ENCODE measurements at regions not wholly inside any gene's neighbourhood (a gene's known extent, or its start where the extent isn't known, plus 50 kb on each side); places are given as distances from the start of the nearest gene placed in this dataset.
"Not testable (repeated sequence)": the region's sequence is repeated elsewhere in the genome, so short reads cannot be mapped to it uniquely, and the experiment has no call there.

DNA sequence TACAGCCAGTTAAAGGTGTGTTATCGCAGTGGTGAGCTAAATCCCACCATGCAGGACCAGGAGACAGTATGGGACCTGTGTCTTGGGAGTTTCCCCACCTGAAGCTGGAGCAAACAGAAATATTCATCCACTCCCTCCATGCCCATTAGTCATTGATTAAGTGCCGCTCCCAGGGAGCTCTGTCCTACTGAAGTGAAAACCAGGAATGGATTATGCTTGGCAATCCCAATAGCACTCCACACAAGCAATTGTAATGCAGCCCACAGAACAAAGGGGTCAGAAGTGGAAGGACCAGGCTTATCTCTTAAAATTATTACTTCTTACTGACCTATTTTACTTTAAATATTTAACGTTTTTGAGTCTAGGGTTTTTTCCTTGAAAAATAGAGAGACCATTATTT, 1005.4 kb downstream of the ADGRL2 start:
- no peak for ATAC-seq
- DNase-seq, result no peak
- intact Hi-C loops (cut with micrococcal nuclease), result no loop called here

DNA sequence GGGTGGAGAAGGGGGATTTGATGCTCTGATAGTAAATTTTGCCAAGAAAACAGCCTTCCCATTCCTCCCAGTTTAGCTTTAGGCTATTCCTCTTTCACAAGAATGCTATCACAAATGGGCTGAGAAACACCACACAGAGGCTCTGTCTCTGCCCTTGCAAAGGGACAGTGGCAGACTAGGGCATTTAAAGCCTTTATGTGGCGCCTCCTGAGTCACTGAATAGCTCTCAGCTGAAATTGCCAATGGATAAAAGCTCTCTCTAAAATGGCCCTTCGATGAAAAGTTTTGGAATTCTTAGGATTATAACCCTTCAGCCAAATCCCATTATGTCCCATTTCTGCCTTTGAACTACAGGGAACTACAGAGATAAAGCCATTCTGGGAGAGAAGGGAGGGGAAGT, 1000.4 kb downstream of the ADGRL2 start:
- DNase-seq (no peak), ATAC-seq (no peak)
- intact Hi-C loops (cut with micrococcal nuclease), result no loop called here

DNA sequence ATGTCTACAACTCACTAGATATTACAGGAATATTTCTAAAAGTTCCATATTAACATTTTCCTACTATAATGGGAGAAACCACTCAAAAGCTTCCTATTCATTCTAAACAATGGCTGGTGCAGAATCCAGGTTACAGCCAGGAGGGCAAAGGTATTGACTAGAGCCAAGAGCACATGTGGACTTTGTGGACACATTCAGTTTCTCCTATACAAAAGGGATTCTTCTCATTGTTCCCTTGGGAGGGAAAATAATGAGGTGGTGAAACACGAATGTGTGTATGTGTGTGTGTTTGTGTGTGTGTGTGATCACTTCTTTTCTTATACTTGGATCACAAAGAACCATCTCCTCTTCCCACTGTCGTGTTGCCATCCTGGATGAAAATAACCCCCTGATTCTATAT, 1000.0 kb downstream of the ADGRL2 start:
- intact Hi-C loops (cut with micrococcal nuclease), result no loop called here
- DNase-seq (no peak), ATAC-seq (no peak)

DNA sequence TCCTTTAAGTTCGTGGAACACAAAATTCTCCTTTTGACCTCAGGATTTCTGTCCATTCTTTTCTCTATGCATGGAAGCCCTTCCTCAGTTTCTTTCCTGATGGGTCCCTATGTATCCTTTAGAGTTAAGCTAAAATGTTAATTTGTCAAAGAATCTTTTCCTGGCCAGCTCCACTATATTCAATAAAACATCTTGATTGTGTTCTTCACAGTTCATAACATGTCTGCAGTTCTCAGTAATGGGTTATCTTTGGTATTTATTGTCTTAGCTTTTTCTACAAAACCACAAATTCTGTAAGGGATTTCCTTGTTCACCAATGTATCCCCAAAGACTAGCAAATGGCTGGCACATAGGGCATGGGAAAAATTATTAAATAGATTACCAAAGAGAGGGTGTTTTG, 998.5 kb downstream of the ADGRL2 start:
- ATAC-seq (no peak), DNase-seq (no peak)
- intact Hi-C loops (cut with micrococcal nuclease), result no loop called here

DNA sequence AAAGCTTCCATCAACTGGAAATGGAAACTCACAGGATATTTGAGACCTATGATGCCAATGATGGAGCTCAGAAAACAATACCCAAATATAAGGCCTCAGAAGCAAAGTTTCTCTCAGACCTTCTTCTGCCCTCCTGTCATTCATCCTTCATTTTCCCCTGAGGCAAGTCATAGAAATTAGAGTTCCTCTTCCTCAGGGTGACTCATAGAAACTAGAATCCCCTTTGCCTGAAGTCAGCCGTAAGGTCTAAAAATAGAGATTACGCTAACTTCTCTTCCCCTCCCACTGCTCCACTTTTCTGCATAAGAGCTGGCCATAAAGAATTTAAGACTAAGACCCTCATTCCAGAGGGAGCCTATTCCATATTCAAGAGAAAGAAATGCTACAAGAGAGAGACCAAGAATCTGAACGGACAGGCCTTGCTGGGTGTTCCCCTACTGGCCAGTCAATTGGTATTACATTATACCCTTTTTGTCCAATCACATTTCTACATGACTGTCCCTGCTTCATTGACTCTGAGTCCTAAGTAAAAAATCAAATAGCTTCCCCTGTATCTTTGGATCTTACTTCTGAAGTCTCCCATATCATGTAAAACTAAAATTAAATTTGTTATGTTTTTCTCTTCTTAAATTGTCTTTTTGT, 994.9 kb downstream of the ADGRL2 start:
- ATAC-seq, result no peak
- intact Hi-C loops (cut with micrococcal nuclease), result no loop called here
- DNase-seq, result no peak

DNA sequence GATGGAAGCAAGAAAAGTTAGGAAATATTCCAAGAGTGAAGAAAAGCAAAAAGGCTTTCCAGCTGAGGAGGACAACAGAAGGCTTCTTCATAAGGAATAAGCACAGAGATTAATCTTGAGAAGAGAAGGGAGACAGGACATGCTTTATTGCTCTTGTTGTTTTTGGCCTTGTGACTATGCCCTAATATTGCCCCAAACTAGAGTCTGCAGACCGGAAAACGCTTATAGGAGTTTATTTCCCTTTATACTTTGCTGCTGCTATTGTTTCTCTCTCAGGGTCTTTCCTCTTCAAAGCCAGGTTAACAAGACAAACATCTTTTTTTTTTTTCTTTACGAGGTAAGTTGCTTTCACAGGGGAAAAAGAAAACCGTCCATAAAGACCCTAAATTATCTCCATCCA, 991.4 kb downstream of the ADGRL2 start:
- intact Hi-C loops (cut with micrococcal nuclease), result no loop called here
- no peak for ATAC-seq
- no peak for DNase-seq

DNA sequence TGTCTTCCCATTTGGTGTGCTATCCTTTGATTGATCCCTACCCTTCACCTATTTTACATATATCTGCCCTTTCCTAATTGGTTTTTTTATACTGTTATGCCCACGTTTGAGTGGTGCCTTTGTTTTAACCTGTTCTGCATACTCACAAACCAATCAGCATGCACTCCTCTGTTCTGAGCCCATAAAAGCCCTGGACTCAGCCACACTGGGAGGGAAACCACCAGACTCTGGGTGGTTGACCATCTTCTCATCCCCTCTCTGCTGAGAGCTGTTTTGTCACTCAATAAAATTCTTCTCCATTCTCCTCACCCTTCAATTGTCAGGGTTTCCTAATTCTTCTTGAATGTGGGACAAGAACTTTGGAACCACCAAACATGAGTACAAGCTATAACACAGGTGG, 989.8 kb downstream of the ADGRL2 start:
- ATAC-seq, result no peak
- DNase-seq, result no peak
- intact Hi-C loops (cut with micrococcal nuclease), result no loop called here

DNA sequence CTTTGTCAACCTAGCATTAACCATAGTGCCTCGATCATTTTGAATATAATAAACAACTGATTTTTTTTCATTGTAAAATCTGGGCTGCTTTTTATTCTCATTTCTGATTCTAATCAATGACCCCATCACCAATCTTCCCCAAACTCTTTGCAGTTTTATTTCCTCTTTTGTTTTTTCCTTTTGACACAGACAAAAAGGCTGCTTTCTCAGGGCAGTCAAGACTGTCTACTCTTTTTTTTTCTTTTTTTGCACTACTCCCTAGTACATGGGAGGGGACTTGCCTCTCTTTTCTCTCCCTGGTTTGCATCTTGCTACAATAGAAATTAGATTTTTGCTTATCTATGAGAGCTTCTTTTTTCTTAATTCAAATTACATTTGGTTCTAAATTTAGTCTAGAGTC, 987.9 kb downstream of the ADGRL2 start:
- intact Hi-C loops (cut with micrococcal nuclease), result no loop called here
- no peak for ATAC-seq
- no peak for DNase-seq

DNA sequence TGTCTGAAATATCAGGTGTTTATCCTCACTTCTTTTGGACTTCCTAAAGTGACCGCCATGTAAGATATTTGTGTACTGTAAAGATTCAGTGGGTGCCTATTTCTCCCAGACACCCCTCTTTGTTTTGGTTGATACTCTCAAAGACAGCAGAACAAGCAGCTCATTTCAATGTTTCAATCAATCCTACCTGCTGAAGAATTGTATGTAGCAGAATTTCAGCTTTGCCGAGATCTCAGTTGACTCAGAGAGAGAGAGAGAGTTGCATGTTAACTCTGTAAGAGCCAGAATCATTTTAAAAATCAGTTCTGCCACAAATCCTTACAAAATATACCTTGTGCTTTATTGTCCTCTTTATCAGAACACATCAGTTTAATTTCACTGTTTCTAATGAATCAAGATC, 987.3 kb downstream of the ADGRL2 start:
- intact Hi-C loops (cut with micrococcal nuclease), result no loop called here
- DNase-seq (no peak), ATAC-seq (no peak)

DNA sequence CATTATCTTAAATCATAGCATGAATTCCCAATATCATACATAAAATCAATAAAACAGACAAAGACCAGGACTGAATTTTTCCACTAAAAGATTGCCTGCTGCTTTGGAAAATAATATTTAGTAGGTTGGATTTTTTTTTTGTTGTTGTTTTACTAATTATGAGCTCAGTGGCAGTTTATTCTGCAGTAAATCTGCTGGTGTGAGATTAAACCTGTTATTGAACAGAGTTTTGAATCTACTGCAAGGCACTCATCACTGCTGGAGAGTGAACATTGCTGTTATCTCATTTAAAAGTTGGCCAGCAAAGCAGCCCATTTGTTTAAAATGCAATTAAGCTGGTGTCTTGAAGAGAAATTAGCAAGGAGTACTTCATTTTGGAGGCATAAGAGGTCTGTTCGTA, 986.1 kb downstream of the ADGRL2 start:
- DNase-seq (no peak), ATAC-seq (no peak)
- intact Hi-C loops (cut with micrococcal nuclease), result no loop called here

DNA sequence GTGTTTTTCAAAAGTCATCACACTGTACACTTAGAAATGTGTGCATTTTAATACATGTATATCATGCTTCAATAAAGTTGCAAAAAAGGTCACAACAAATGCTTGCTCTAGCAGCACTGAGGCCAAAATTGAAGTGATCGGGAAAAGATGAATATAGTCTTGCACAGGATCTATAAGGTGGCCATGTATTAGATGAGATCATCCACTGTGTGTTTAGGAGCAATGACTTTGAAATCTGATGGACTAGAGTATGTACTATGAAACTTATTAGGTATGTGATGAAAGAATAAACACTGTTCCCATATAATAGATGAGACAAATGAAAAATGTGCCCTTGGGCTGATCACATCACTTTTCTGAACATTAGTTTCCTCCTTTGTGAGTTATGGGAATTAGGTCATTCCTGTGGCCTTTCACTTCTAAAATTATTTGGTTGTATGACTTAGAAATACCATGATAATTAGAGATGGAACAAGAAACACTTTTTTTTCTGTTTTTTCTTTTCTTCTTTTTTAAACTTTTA, 984.6 kb downstream of the ADGRL2 start:
- ATAC-seq, result no peak
- intact Hi-C loops (cut with micrococcal nuclease), result no loop called here

DNA sequence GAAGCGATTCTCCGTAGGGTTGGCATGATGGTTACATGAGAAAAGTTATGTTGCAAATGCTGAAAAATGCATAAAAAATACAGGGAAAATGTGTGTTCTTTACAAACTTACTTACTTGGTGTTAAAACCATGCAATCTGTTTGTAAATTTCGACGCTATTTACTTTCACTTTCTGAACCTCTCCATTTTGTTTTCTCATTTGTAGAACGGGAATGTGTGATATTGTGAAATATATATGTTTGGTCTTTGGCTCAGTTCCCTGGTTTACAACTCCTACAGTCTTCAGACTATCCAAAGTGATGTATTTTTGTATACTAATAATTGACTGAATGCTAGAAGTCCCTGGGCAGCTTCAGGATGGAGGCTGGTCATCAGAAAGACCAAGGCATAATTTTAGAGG, 982.3 kb downstream of the ADGRL2 start:
- ATAC-seq (no peak), DNase-seq (no peak)
- intact Hi-C loops (cut with micrococcal nuclease), result no loop called here

More for the DNA sequence above, 984.6 kb downstream of the ADGRL2 start:
- DNase-seq, result no peak

DNA sequence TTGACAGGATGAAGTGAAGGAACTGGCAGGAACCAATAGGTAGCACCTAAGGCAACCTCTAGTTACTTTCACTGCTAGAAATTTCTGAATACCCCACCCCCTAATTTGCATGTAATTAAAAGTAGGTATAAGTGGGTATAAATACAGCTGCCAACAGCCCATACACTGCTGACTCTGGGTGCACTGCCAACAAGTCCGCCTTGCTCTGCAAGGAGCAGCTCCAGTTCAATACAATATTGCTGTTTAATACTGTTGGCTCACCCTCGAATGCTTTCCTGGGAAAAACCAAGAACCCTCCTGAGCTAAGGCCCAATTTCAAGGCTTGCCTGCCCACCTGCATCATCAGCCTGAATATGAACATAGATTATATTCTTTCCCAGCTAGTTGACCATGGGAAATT, 981.9 kb downstream of the ADGRL2 start:
- ATAC-seq (no peak), DNase-seq (no peak)
- intact Hi-C loops (cut with micrococcal nuclease), result no loop called here

DNA sequence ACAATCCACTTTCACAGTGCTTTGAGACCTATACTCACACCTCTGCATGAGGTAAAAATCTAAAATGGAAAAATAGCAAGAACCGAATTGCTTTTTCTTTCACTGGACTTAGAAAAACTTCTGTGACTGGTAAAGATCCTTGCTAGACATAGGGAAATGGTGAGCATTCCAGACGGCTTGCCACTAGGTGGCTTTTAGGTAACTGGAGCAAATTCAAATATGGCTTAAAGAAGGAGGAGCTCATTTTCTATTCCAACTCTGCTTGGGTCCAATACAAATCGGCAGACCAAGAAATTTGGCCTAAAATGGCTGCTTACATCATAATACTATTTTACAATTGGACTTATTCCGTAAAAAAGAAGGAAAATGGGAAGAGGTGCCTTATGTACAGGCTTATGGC, 977.9 kb downstream of the ADGRL2 start:
- no peak for ATAC-seq
- no peak for DNase-seq
- intact Hi-C loops (cut with micrococcal nuclease), result no loop called here

DNA sequence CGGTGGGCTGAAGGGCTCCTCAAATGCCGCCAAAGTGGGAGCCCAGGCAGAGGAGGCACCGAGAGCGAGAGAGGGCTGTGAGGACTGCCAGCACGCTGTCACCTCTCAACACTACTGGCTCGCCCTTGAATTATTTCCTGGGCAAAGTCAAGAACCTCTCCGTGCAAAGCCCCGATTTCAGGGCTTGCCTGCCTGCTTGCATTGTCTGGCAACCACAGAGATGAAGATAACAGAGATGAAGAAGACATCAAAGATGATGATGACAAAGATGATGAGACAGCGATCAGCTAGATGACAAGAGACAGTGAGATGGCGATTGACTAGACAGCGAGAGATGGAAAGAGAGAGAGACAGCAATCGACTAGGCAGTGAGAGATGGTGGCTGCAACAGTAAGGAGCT, 976.5 kb downstream of the ADGRL2 start:
- intact Hi-C loops (cut with micrococcal nuclease), result no loop called here
- no peak for DNase-seq
- no peak for ATAC-seq

DNA sequence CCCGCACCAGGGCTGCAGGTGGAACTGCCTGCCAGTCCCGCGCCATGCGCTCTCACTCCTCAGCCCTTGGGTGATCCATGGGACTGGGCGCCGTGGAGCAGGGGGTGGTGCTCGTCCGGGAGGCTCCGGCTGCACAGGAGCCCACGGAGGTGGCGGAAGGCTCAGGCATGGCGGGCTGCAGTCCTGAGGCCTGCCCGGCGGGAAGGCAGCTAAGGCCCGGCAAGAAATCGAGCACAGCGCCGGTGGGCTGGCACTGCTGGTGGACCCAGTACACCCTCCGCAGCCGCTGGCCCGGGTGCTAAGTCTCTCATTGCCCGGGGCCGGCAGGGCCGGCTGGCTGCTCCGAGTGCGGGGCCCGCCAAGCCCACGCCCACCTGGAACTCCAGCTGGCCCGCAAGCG, 976.0 kb downstream of the ADGRL2 start:
- intact Hi-C loops (cut with micrococcal nuclease); ATAC-seq; DNase-seq: not testable (repeated sequence)

DNA sequence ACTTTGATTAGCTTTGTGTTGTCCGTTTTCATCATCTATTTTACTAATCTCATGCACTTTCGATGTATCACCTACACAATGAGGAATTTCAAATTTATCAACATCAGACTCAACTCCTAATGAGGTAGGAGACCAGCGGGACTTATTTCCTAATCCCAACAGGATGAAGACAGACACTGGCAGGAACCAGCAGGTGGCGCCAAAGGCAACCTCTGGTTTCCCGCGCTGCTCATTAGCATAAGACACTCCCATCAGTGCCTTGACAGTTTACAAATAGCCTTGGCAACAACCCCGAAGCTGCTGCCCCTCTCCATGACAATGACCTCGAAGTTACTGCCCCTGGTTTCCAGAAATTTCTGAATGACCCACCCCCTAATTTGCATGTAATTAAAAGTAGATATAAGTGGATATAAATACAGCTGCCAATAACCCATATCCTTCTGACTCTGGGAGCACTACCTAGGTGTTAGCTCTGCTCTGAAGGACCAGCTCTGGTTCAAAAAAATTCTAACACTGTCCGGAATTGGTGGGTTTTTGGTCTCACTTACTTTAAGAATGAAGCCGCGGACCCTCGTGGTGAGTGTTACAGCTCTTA, 974.8 kb downstream of the ADGRL2 start:
- ATAC-seq, result no peak
- DNase-seq, result peak; percentile 32
- intact Hi-C loops (cut with micrococcal nuclease), result no loop called here

DNA sequence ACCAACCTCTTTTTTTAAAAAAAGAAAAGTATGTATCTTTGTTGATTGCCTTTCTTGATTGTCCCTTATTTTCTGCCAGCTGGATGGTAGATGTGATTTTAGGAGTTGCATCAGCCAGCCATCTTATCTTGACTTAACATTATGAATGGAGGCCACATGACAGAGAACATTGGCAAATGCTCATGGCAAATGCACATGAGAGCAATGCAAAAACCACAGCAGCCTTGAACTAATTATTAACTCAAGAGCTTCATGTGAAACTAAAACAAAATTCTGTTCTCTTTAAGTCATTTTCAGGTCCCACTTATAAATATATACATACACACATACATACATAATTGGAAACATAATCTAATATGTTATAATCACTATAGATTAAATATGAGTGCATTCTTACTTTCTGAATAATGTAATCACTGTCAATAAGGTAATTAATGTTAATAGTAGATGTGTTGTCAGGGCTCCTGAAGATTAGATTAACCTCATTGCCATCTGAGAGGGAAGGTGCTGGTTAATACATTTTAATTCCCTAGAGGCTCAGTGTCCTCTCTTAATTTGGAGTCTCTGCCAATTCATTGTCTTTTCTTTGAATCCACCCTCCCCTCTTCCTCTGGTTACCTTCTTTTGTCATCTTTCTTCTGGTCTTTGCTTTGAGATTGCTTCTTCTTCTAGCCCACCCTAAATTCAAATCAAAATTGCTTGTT, 962.2 kb downstream of the ADGRL2 start:
- no peak for DNase-seq
- intact Hi-C loops (cut with micrococcal nuclease), result no loop called here
- ATAC-seq, result no peak

DNA sequence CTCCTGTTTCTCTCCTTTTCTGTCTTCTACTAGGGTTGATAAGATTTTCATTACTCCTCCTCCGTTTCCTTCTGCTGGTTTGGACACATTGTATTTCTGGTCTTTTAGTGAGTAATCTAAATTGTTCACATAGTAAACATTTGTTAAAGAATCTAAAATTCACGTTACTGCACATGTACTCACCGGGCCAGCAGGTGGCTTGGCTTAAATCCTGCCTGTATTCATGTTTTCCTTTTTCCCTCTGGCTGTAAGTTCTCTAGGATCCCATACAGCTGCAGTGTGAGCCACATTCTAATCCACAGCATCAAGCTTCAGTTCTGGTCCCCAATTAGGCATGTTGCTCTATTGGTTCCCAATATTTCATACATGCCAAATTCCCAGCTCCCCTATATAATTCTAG, 958.3 kb downstream of the ADGRL2 start:
- DNase-seq (no peak), ATAC-seq (no peak)
- intact Hi-C loops (cut with micrococcal nuclease), result no loop called here

DNA sequence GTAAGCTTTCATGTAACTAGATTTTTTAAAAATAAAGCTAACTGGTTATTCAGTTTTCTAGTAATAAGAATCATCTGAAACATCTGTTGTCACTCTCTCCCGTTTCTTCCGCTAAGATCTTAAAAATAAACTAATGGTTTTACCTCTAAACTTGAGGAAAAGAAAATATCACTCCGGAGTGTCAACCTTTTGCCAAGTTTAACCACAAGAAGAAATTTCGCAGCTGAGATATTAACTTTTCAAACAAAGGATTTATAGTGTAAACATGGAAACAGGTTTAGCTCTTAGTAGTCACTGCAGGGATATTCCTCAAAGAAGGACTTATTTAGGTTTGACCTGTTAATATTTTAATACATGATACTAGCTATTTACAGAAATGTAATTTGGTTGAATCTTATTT, 954.9 kb downstream of the ADGRL2 start:
- DNase-seq (no peak), ATAC-seq (no peak)
- intact Hi-C loops (cut with micrococcal nuclease), result no loop called here

DNA sequence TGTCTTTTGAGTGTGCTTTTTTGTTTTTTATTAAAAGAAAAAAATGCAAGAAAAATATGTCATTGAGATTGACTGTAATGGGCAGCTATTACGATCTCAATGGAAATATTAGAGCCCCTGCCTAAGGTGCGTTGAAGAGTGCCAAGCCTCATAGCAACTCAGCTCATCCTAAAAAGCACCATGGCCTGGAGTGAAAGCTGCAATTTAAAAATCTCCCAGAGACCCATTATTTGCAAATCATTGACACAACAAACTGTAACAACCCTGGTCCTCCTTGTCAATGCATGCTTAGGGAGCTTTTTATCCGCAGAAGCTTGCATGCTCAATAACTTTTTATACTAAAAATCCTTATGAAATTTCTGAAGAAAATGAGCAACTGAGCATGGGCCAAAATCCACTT, 954.5 kb downstream of the ADGRL2 start:
- DNase-seq (no peak), ATAC-seq (no peak)
- intact Hi-C loops (cut with micrococcal nuclease), result no loop called here
